ENCODE measurements at regions not wholly inside any gene's neighbourhood (a gene's known extent, or its start where the extent isn't known, plus 50 kb on each side); places are given as distances from the start of the nearest gene placed in this dataset.
"Not testable (repeated sequence)": the region's sequence is repeated elsewhere in the genome, so short reads cannot be mapped to it uniquely, and the experiment has no call there.

- not testable (repeated sequence) for H3K4me1 ChIP-seq (ENCODE audit: insufficient read depth, insufficient read length); H3K4me3 ChIP-seq (ENCODE audit: insufficient read length, low read depth); DNase-seq (ENCODE audit: low read depth, low spot score); H3K27me3 ChIP-seq (ENCODE audit: insufficient read depth, insufficient read length); H3K36me3 ChIP-seq (ENCODE audit: insufficient read depth, insufficient read length, low read length); H3K9me3 ChIP-seq (ENCODE audit: insufficient read depth, low read length); H3K9ac ChIP-seq (ENCODE audit: insufficient read length, low read depth)
Measured at GRCh38 chr17:62242076-62242475, 138.3 kb upstream of the EFCAB3 start.

- H3K4me3 ChIP-seq (ENCODE audit: insufficient read length, low read depth); H3K9me3 ChIP-seq (ENCODE audit: insufficient read depth, low read length); H3K27me3 ChIP-seq (ENCODE audit: insufficient read depth, insufficient read length); DNase-seq (ENCODE audit: low read depth, low spot score); H3K36me3 ChIP-seq (ENCODE audit: insufficient read depth, insufficient read length, low read length); H3K4me1 ChIP-seq (ENCODE audit: insufficient read depth, insufficient read length); H3K9ac ChIP-seq (ENCODE audit: insufficient read length, low read depth): not testable (repeated sequence)
Measured at GRCh38 chr17:62239569-62239968, 140.8 kb upstream of the EFCAB3 start.

GRCh38 chr17:62238551-62239338 is 141.6 kb upstream of the EFCAB3 start:
- H3K9ac ChIP-seq (ENCODE audit: insufficient read length, low read depth); H3K27me3 ChIP-seq (ENCODE audit: insufficient read depth, insufficient read length); H3K36me3 ChIP-seq (ENCODE audit: insufficient read depth, insufficient read length, low read length); H3K4me3 ChIP-seq (ENCODE audit: insufficient read length, low read depth); H3K9me3 ChIP-seq (ENCODE audit: insufficient read depth, low read length); DNase-seq (ENCODE audit: low read depth, low spot score); H3K4me1 ChIP-seq (ENCODE audit: insufficient read depth, insufficient read length): not testable (repeated sequence)

- H3K27me3 ChIP-seq (ENCODE audit: insufficient read depth, insufficient read length); H3K36me3 ChIP-seq (ENCODE audit: insufficient read depth, insufficient read length, low read length); DNase-seq (ENCODE audit: low read depth, low spot score); H3K4me3 ChIP-seq (ENCODE audit: insufficient read length, low read depth); H3K4me1 ChIP-seq (ENCODE audit: insufficient read depth, insufficient read length); H3K9me3 ChIP-seq (ENCODE audit: insufficient read depth, low read length); H3K9ac ChIP-seq (ENCODE audit: insufficient read length, low read depth): not testable (repeated sequence)
Measured at GRCh38 chr17:62233822-62234481, 146.4 kb upstream of the EFCAB3 start.

- H3K9ac ChIP-seq (ENCODE audit: insufficient read length, low read depth); H3K36me3 ChIP-seq (ENCODE audit: insufficient read depth, insufficient read length, low read length); H3K27me3 ChIP-seq (ENCODE audit: insufficient read depth, insufficient read length); H3K4me3 ChIP-seq (ENCODE audit: insufficient read length, low read depth); H3K9me3 ChIP-seq (ENCODE audit: insufficient read depth, low read length); H3K4me1 ChIP-seq (ENCODE audit: insufficient read depth, insufficient read length); DNase-seq (ENCODE audit: low read depth, low spot score): not testable (repeated sequence)
Measured at GRCh38 chr17:62231293-62231692, 149.1 kb upstream of the EFCAB3 start.

- H3K27me3 ChIP-seq (ENCODE audit: insufficient read depth, insufficient read length); H3K9me3 ChIP-seq (ENCODE audit: insufficient read depth, low read length); H3K4me3 ChIP-seq (ENCODE audit: insufficient read length, low read depth); H3K36me3 ChIP-seq (ENCODE audit: insufficient read depth, insufficient read length, low read length); H3K9ac ChIP-seq (ENCODE audit: insufficient read length, low read depth); H3K4me1 ChIP-seq (ENCODE audit: insufficient read depth, insufficient read length); DNase-seq (ENCODE audit: low read depth, low spot score): not testable (repeated sequence)
Measured at GRCh38 chr17:62226610-62227240, 153.6 kb upstream of the EFCAB3 start.

GRCh38 chr17:62223585-62223984 is 156.8 kb upstream of the EFCAB3 start:
- not testable (repeated sequence) for H3K4me3 ChIP-seq (ENCODE audit: insufficient read length, low read depth); DNase-seq (ENCODE audit: low read depth, low spot score); H3K9ac ChIP-seq (ENCODE audit: insufficient read length, low read depth); H3K36me3 ChIP-seq (ENCODE audit: insufficient read depth, insufficient read length, low read length); H3K4me1 ChIP-seq (ENCODE audit: insufficient read depth, insufficient read length); H3K27me3 ChIP-seq (ENCODE audit: insufficient read depth, insufficient read length); H3K9me3 ChIP-seq (ENCODE audit: insufficient read depth, low read length)

- H3K4me3 ChIP-seq (ENCODE audit: insufficient read length, low read depth) = no peak overlapping the region
- TF ChIP-seq SUZ12 (IDR thresholded peaks at IDR 0.05; ENCODE audit: extremely low read depth, insufficient read depth, insufficient read length) (no peak), YY1 (IDR thresholded peaks at IDR 0.05; ENCODE audit: insufficient read depth, insufficient read length) (no peak), ZNF274 (IDR thresholded peaks at IDR 0.05; ENCODE audit: low read depth, low read length) (no peak)
- H3K4me1 ChIP-seq (ENCODE audit: insufficient read depth, insufficient read length) = no peaks in the 10 kb centered on the region
- H3K36me3 ChIP-seq (ENCODE audit: insufficient read depth, insufficient read length, low read length) = no peaks in the 10 kb centered on the region
- no peaks in the 10 kb centered on the region for H3K27me3 ChIP-seq (ENCODE audit: insufficient read depth, insufficient read length)
- H3K9me3 ChIP-seq (ENCODE audit: insufficient read depth, low read length) = peaks cover 4% of the 10 kb centered on the region; the same call in 1 of the 2 replicates
- no peak overlapping the region for H3K9ac ChIP-seq (ENCODE audit: insufficient read length, low read depth)
- no peak for DNase-seq (ENCODE audit: low read depth, low spot score)
Measured at GRCh38 chr17:62219221-62219899, 154.3 kb upstream of the MED13 start.
